ENCODE measurements at regions not wholly inside any gene's neighbourhood (a gene's known extent, or its start where the extent isn't known, plus 50 kb on each side); places are given as distances from the start of the nearest gene placed in this dataset.

- ATAC-seq (replicated peaks in 6 of 8) = no peak
- no peak overlapping the region for H3K4me3 ChIP-seq
- in situ Hi-C loops (cut with MboI; ENCODE audit: low pct_unique_long_range_greater_than_20kb in 2 of 9, low sequenced_read_pairs in 9 of 9, unreplicated experiment in 9 of 9) = no loop called here
- no peaks in the 10 kb centered on the region for H3K4me1 ChIP-seq (replicated peaks in 1 of 2)
- H3K27ac ChIP-seq = no peak overlapping the region
These were observed 114.6 kb upstream of the CNTNAP2 start for GRCh38 chr7:146002008-146002407.

DNA sequence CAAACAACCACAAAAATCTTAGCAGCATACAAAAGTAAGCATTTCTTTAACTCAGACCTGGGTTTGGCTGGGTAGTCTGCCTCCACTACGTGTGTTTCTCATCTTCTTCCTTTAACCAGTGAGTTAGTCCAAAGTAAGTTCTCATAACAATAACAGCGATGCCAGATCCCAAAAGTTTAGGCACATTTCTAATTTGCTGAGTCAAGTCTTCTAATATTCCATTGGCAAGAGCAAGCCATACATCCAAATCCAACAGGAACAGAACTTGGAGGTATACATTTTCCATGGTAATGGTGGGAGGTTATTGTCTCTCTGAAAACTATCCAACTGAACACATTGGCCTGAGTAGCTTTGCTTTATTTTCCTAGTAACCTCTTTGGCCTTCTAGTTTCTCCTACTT, 115.7 kb upstream of the CNTNAP2 start:
- WGBS, 10 experiments = 0 to 100% (median 50%) methylated on average over 1 to 2 of the region's 2 CpGs
- no peak overlapping the region for H3K27ac ChIP-seq
- in situ Hi-C loops (cut with MboI; ENCODE audit: low pct_unique_long_range_greater_than_20kb in 2 of 9, low sequenced_read_pairs in 9 of 9, unreplicated experiment in 9 of 9) = no loop called here
- ATAC-seq (replicated peaks in 6 of 8) = no peak
- H3K4me3 ChIP-seq = no peak overlapping the region
- H3K4me1 ChIP-seq (replicated peaks in 1 of 2) = no peaks in the 10 kb centered on the region

DNA sequence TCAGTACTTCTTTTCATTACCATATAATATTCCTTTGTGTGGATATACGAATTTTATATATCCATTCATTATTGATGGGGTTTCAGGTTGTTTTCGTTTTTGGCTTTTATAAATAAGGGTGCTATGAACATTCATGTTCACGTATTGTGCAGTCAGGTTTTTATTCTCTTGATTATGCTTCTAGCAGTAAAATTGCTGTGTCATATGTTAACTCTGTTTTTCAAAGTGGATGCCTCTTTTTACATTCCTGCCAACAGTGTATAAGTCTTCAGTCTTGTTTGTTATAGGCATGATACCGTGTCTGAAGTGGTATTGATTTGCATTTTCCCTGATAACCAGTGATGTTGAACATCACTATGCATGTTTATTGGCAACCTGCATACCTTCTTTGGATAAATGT, 127.1 kb upstream of the CNTNAP2 start:
- in situ Hi-C loops (cut with MboI; ENCODE audit: low pct_unique_long_range_greater_than_20kb in 2 of 9, low sequenced_read_pairs in 9 of 9, unreplicated experiment in 9 of 9) = no loop called here
- WGBS, 10 experiments = 8 to 100% (median 41%) methylated on average over 2 to 4 of the region's 4 CpGs
- no peak overlapping the region for H3K27ac ChIP-seq
- ATAC-seq (replicated peaks in 6 of 8) = no peak
- no peaks in the 10 kb centered on the region for H3K4me1 ChIP-seq (replicated peaks in 1 of 2)
- no peak overlapping the region for H3K4me3 ChIP-seq

DNA sequence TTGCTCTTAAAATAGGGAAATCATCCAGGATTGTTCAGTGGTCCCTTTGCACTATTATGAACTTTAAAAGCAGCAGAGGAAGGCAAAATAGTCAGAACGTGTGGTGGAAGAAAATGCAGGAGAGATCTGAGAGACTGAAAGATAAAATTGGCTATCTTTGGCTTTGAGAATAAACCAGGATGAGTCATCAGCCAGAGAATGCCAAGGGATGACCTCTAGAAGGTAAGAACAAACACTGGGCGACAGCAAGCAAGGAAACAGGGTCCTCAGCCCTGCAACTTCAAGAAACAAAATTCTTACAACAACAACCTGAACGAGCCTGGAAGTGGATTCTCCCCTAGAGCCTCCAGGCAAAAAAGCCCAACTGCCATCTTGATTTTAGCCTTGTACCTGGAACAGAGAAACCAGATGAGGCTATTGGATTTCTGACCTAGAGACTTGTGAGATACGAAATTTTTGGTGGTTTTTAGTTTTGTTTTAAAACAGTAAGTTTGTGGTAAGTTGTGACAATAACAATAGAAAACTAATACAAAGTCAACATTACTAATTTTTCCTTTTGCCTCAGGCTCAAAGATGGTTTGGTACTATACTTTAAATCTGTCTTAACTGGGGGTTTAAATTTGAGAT, 130.2 kb upstream of the CNTNAP2 start:
- no peak overlapping the region for H3K27ac ChIP-seq
- no peak for ATAC-seq (replicated peaks in 6 of 8)
- WGBS, 10 experiments = 0 to 71% (median 47%) methylated on average over 2 to 4 of the region's 4 CpGs
- in situ Hi-C loops (cut with MboI; ENCODE audit: low pct_unique_long_range_greater_than_20kb in 2 of 9, low sequenced_read_pairs in 9 of 9, unreplicated experiment in 9 of 9) = no loop called here
- no peaks in the 10 kb centered on the region for H3K4me1 ChIP-seq (replicated peaks in 1 of 2)
- no peak overlapping the region for H3K4me3 ChIP-seq

DNA sequence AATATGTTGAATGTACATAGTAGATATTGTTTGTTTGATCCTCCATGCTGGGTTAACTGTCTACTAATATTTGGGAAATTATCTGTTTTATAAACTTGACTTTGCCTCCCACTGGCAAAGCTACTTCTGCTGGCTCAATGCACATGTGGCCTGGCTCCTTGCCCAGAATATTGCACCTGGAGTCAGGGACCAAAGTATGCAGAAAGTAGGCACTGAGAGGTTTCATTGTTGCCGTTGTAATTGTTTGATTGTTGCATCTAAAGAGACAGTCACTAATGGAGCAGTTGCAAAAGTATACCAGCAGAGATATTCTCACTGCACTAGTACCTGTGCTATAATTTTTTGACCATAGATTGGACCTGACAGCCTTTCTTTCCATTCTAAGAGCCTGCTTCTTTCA, 137.8 kb upstream of the CNTNAP2 start:
- Histone ChIP-seq H3K27ac (no peak overlapping the region), H3K4me3 (no peak overlapping the region), H3K4me1 (replicated peaks in 1 of 2) (no peaks in the 10 kb centered on the region)
- no peak for ATAC-seq (replicated peaks in 6 of 8)
- 14 to 100% (median 88%) methylated on average over 1 of the region's 1 CpG; no CpG with 5 or more reads in 5 of the 10 experiments for WGBS, 10 experiments
- in situ Hi-C loops (cut with MboI; ENCODE audit: low pct_unique_long_range_greater_than_20kb in 2 of 9, low sequenced_read_pairs in 9 of 9, unreplicated experiment in 9 of 9) = no loop called here

- no peak for ATAC-seq (replicated peaks in 6 of 8)
- in situ Hi-C loops (cut with MboI; ENCODE audit: low pct_unique_long_range_greater_than_20kb in 2 of 9, low sequenced_read_pairs in 9 of 9, unreplicated experiment in 9 of 9) = no loop called here
- no peaks in the 10 kb centered on the region for H3K4me1 ChIP-seq (replicated peaks in 1 of 2)
- H3K4me3 ChIP-seq = no peak overlapping the region
- WGBS, 10 experiments = 0 to 91% (median 70%) methylated on average over 1 to 4 of the region's 4 CpGs; no CpG with 5 or more reads in 3 of the 10 experiments
- no peak overlapping the region for H3K27ac ChIP-seq
These were observed 156.6 kb upstream of the CNTNAP2 start for GRCh38 chr7:145959981-145960380.

DNA sequence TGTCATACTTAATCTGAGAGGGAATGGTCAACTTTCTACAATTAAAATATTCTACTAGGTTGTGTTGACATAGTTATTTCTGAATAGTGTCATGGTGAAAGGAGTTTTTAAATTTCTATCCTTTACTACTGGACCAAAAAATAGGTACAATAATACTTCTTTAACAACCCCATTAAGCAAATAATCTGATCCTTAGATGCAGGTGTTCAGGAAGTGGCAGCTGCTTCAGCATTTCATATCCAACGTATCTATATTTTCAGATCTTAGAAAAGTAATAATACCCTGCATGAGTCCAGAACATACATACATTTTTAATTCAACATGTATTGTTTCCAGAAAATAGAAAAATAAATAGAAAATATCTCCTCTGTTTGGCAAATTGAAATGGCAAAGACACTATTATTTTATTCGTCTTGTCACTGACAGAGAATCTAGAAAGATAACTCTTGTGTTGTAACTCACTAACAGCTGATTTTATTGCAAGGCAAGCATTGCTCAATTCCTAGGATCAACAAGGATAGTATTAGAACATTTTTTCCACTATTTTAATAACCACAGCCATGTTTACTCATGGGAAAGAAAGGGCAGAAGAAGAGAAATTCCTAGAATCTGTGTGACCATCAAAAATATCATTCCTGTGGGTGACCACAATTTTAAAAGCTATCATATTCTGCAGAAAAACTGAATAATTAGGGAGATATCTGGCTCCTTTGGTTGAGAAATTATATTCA, 159.3 kb upstream of the CNTNAP2 start:
- no peaks in the 10 kb centered on the region for H3K4me1 ChIP-seq (replicated peaks in 1 of 2)
- in situ Hi-C loops (cut with MboI; ENCODE audit: low pct_unique_long_range_greater_than_20kb in 2 of 9, low sequenced_read_pairs in 9 of 9, unreplicated experiment in 9 of 9) = no loop called here
- no peak overlapping the region for H3K4me3 ChIP-seq
- no peak overlapping the region for H3K27ac ChIP-seq
- WGBS, 10 experiments = 0 to 100% (median 58%) methylated on average over 1 to 2 of the region's 2 CpGs
- no peak for ATAC-seq (replicated peaks in 6 of 8)

- 0 to 100% (median 83%) methylated on average over 1 of the region's 1 CpG for WGBS, 10 experiments
- in situ Hi-C loops (cut with MboI; ENCODE audit: low pct_unique_long_range_greater_than_20kb in 2 of 9, low sequenced_read_pairs in 9 of 9, unreplicated experiment in 9 of 9) = no loop called here
- Histone ChIP-seq H3K4me3 (no peak overlapping the region), H3K27ac (no peak overlapping the region), H3K4me1 (replicated peaks in 1 of 2) (no peaks in the 10 kb centered on the region)
- ATAC-seq (replicated peaks in 6 of 8) = no peak
These were observed 165.0 kb upstream of the CNTNAP2 start for GRCh38 chr7:145951566-145951965.

- Histone ChIP-seq H3K27ac (no peak overlapping the region), H3K4me3 (no peak overlapping the region), H3K4me1 (replicated peaks in 1 of 2) (no peaks in the 10 kb centered on the region)
- WGBS, 10 experiments = 0 to 71% (median 13%) methylated on average over 1 of the region's 1 CpG; no CpG with 5 or more reads in 5 of the 10 experiments
- in situ Hi-C loops (cut with MboI; ENCODE audit: low pct_unique_long_range_greater_than_20kb in 2 of 9, low sequenced_read_pairs in 9 of 9, unreplicated experiment in 9 of 9) = no loop called here
- ATAC-seq (replicated peaks in 6 of 8) = no peak
These were observed 187.7 kb upstream of the CNTNAP2 start for GRCh38 chr7:145928937-145929336.

DNA sequence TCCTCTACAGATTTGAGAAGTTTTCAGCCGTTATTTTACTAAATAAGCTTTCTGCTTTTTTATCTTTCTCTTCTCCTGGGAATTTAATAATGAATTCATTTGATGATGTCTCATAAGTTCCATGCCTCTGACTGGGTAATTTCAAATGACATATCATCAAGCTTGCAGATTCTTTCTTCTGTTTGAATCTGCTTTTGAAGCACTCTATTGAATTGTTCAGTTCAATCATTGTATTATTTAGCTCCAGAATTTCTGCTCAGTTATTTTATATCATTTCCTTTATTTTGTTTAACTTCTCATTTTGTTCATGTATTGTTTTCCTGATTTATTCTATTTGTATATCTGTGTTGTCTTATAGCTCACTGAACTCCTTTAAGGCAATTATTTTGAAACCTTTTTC, 196.9 kb upstream of the CNTNAP2 start:
- WGBS, 10 experiments = 0 to 90% (median 71%) methylated on average over 1 of the region's 1 CpG; no CpG with 5 or more reads in 1 of the 10 experiments
- no peak for ATAC-seq (replicated peaks in 6 of 8)
- Histone ChIP-seq H3K4me3 (no peak overlapping the region), H3K27ac (no peak overlapping the region), H3K4me1 (replicated peaks in 1 of 2) (no peaks in the 10 kb centered on the region)
- in situ Hi-C loops (cut with MboI; ENCODE audit: low pct_unique_long_range_greater_than_20kb in 2 of 9, low sequenced_read_pairs in 9 of 9, unreplicated experiment in 9 of 9) = no loop called here

DNA sequence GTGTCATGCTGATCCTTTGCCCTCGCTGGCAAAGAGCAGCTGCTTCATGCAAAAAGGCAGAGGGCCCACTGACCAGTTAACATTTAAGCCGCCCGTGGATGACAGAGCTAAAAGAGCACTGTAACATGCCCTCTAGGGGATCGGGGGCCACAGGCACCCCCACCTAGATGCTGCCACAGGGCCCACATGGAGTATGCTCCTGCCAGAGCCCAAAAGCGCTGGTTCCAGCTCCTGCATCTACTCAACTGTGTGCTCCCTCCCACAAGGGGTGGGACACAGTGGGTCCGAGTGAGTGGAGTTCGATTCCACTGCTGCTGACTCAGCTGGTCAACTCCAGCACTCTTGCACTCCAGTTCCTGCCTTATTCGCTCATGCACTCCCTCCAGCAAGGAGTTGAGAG, 199.8 kb upstream of the CNTNAP2 start:
- ATAC-seq (replicated peaks in 6 of 8) = no peak
- H3K4me3 ChIP-seq = no peak overlapping the region
- no peak overlapping the region for H3K27ac ChIP-seq
- in situ Hi-C loops (cut with MboI; ENCODE audit: low pct_unique_long_range_greater_than_20kb in 2 of 9, low sequenced_read_pairs in 9 of 9, unreplicated experiment in 9 of 9) = no loop called here
- no peaks in the 10 kb centered on the region for H3K4me1 ChIP-seq (replicated peaks in 1 of 2)
- 0 to 100% (median 46%) methylated on average over 1 to 6 of the region's 8 CpGs; no CpG with 5 or more reads in 2 of the 10 experiments for WGBS, 10 experiments

GRCh38 chr7:145915679-145916078, 200.9 kb upstream of the CNTNAP2 start:
- H3K4me3 ChIP-seq = no peak overlapping the region
- no peak for ATAC-seq (replicated peaks in 6 of 8)
- H3K4me1 ChIP-seq (replicated peaks in 1 of 2) = no peaks in the 10 kb centered on the region
- WGBS, 10 experiments = 0 to 60% (median 33%) methylated on average over 1 to 2 of the region's 2 CpGs; no CpG with 5 or more reads in 1 of the 10 experiments
- in situ Hi-C loops (cut with MboI; ENCODE audit: low pct_unique_long_range_greater_than_20kb in 2 of 9, low sequenced_read_pairs in 9 of 9, unreplicated experiment in 9 of 9) = no loop called here
- no peak overlapping the region for H3K27ac ChIP-seq

- in situ Hi-C loops (cut with MboI; ENCODE audit: low pct_unique_long_range_greater_than_20kb in 2 of 9, low sequenced_read_pairs in 9 of 9, unreplicated experiment in 9 of 9) = no loop called here
- Histone ChIP-seq H3K4me3 (no peak overlapping the region), H3K27ac (no peak overlapping the region), H3K4me1 (replicated peaks in 1 of 2) (no peaks in the 10 kb centered on the region)
- ATAC-seq (replicated peaks in 6 of 8) = peak in 1 of 8 experiments; percentile 23
- WGBS, 10 experiments = 12 to 80% (median 53%) methylated on average over 1 to 3 of the region's 3 CpGs; no CpG with 5 or more reads in 2 of the 10 experiments
These were observed 206.5 kb upstream of the CNTNAP2 start for GRCh38 chr7:145909991-145910513.

GRCh38 chr7:145903658-145904057, 212.9 kb upstream of the CNTNAP2 start:
- no peak for ATAC-seq (replicated peaks in 6 of 8)
- H3K4me1 ChIP-seq (replicated peaks in 1 of 2) = no peaks in the 10 kb centered on the region
- H3K27ac ChIP-seq = no peak overlapping the region
- in situ Hi-C loops (cut with MboI; ENCODE audit: low pct_unique_long_range_greater_than_20kb in 2 of 9, low sequenced_read_pairs in 9 of 9, unreplicated experiment in 9 of 9) = no loop called here
- H3K4me3 ChIP-seq = no peak overlapping the region
